H1 (cell line): ENCODE measurements at regions not wholly inside any gene's neighbourhood (a gene's known extent, or its start where the extent isn't known, plus 50 kb on each side); places are given as distances from the start of the nearest gene placed in this dataset.

Experiments used
- EZH2 ChIP-seq: fragments of 200-600 bp; sonication (generic); IDR thresholded peaks from 2 replicates; pipeline ENCODE4 v1.7.1; 2012; ENCODE audit warnings: low read depth, mild to moderate bottlenecking, moderate library complexity, low read length, inconsistent platforms; ENCODE audit not compliant: severe bottlenecking
- POLR2AphosphoS5 ChIP-seq: IDR thresholded peaks from 2 replicates; pipeline ENCODE4 v1.6.1; 2011; ENCODE audit warnings: low read depth, low read length
- TF ChIP-seq, protein P1 (sequence below): IDR thresholded peaks from 2 replicates; pipeline ENCODE4 v1.6.1; 2011; ENCODE audit warnings: low read length, improper control_type of control experiment
- TF ChIP-seq, protein P2 (sequence below), 3 experiments: IDR thresholded peaks; 1 replicate in 2 of 3; 2 replicates in 1 of 3; pipeline versions ENCODE4 v1.5.1 to v1.6.1; 2011; ENCODE audit warnings: low read length in 3 of 3, mild to moderate bottlenecking in 3 of 3, inconsistent platforms in 2 of 3, low read depth in 1 of 3, moderate library complexity in 1 of 3; ENCODE audit not compliant: insufficient read depth in 1 of 3; ENCODE audit errors: control extremely low read depth in 1 of 3

DNA sequence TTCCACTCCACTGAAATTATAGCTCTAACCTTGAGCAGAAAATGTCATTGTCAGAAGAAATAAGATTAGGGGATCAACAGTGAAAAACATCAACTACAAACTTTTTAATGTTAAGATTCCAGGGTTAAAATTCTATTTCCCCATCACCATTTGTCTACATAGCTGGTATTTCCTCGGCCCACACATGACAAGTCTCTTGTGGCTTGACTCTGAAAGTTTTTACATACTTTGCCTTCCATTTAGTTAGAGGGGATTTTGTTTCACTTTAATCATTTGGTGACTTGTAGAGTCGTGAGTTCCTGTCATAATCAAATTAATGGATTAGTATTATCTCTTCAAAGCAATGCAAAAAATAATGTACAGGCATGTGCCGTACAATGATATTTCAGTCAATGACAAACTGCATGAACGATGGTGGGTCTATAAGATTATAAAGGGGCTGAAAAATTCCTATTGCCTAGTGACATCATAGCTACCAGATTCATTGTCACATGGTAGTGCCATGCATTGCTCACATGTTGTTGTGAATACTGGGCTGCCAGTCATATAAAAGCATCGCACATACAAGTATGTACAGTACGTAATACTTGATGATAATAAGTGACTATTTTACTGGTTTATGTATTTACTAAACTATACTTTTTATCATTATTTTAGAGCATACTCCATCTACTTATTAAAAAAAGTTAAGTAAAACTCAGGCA, 72.0 kb downstream of the ING2 start:
- TF ChIP-seq, protein P1, sequence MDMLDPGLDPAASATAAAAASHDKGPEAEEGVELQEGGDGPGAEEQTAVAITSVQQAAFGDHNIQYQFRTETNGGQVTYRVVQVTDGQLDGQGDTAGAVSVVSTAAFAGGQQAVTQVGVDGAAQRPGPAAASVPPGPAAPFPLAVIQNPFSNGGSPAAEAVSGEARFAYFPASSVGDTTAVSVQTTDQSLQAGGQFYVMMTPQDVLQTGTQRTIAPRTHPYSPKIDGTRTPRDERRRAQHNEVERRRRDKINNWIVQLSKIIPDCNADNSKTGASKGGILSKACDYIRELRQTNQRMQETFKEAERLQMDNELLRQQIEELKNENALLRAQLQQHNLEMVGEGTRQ = no peak
- TF ChIP-seq POLR2AphosphoS5 = no peak
- TF ChIP-seq EZH2 = no peak
- TF ChIP-seq, protein P2, sequence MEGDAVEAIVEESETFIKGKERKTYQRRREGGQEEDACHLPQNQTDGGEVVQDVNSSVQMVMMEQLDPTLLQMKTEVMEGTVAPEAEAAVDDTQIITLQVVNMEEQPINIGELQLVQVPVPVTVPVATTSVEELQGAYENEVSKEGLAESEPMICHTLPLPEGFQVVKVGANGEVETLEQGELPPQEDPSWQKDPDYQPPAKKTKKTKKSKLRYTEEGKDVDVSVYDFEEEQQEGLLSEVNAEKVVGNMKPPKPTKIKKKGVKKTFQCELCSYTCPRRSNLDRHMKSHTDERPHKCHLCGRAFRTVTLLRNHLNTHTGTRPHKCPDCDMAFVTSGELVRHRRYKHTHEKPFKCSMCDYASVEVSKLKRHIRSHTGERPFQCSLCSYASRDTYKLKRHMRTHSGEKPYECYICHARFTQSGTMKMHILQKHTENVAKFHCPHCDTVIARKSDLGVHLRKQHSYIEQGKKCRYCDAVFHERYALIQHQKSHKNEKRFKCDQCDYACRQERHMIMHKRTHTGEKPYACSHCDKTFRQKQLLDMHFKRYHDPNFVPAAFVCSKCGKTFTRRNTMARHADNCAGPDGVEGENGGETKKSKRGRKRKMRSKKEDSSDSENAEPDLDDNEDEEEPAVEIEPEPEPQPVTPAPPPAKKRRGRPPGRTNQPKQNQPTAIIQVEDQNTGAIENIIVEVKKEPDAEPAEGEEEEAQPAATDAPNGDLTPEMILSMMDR (IDR thresholded peaks at IDR 0.05; ENCODE audit: control extremely low read depth in 1 of 3, insufficient read depth in 1 of 3, low read depth in 1 of 3, low read length in 3 of 3) = no peak
